H1 (cell line): ENCODE measurements at regions not wholly inside any gene's neighbourhood (a gene's known extent, or its start where the extent isn't known, plus 50 kb on each side); places are given as distances from the start of the nearest gene placed in this dataset.

Source experiments
- CEBPB ChIP-seq: IDR thresholded peaks from 2 replicates; pipeline ENCODE4 v1.6.1; 2012; ENCODE audit warnings: low read depth, low read length
- CHD7 ChIP-seq: fragments of 300-600 bp; sonication (generic); IDR thresholded peaks from 2 replicates; pipeline ENCODE4 v1.7.1; 2012; ENCODE audit warnings: low read length, moderate library complexity, mild to moderate bottlenecking, inconsistent platforms; ENCODE audit not compliant: insufficient replicate concordance
- FOSL1 ChIP-seq: IDR thresholded peaks from 2 replicates; pipeline ENCODE4 v1.6.1; 2011; ENCODE audit warnings: mild to moderate bottlenecking, low read depth, low read length, moderate library complexity; ENCODE audit not compliant: insufficient read depth
- JUND ChIP-seq: IDR thresholded peaks from 2 replicates; pipeline ENCODE4 v1.6.1; 2011; ENCODE audit warnings: mild to moderate bottlenecking, improper control_type of control experiment, low read length
- POLR2A ChIP-seq, 2 experiments: IDR thresholded peaks; 1 replicate in 1 of 2; 2 replicates in 1 of 2; pipeline ENCODE4 v1.6.1; 2011; ENCODE audit warnings: low read depth in 2 of 2, low read length in 2 of 2, mild to moderate bottlenecking in 2 of 2; ENCODE audit errors: control extremely low read depth in 1 of 2
- SIX5 ChIP-seq: IDR thresholded peaks from 2 replicates; pipeline ENCODE4 v1.6.1; 2011; ENCODE audit warnings: mild to moderate bottlenecking, low read depth, low read length
- SUZ12 ChIP-seq: fragments of 200-600 bp; sonication (generic); IDR thresholded peaks from 2 replicates; pipeline ENCODE4 v1.6.1; 2012; ENCODE audit warnings: mild to moderate bottlenecking, inconsistent platforms, low read length, moderate library complexity, mixed read lengths

GRCh38 chr13:63396746-63397145 lies 1981.1 kb upstream of the PCDH20 start (continued):
- TF ChIP-seq CHD7: no peak
- TF ChIP-seq CEBPB: no peak
- no peak for TF ChIP-seq SUZ12
- TF ChIP-seq FOSL1: no peak
- TF ChIP-seq POLR2A (IDR thresholded peaks at IDR 0.05; ENCODE audit: control extremely low read depth in 1 of 2, low read depth in 2 of 2, low read length in 2 of 2): no peak
- no peak for TF ChIP-seq JUND
- TF ChIP-seq SIX5: no peak
